LNCAP (cell line): ENCODE measurements at regions not wholly inside any gene's neighbourhood (a gene's known extent, or its start where the extent isn't known, plus 50 kb on each side); places are given as distances from the start of the nearest gene placed in this dataset.

Experiments
- CTCF ChIP-seq: fragments of 450-650 bp; IDR thresholded peaks from 2 replicates; pipeline ENCODE4 v1.5.1; 2017; ENCODE audit warnings: mild to moderate bottlenecking

GRCh38 chr7:93039282-93039681, 78.5 kb downstream of the SAMD9 start:
- no peak for TF ChIP-seq CTCF

- TF ChIP-seq CTCF = no peak
These were observed 81.0 kb downstream of the SAMD9 start for GRCh38 chr7:93036807-93037206.

- no peak for TF ChIP-seq CTCF
These were observed 81.6 kb downstream of the SAMD9 start for GRCh38 chr7:93036149-93036640.

GRCh38 chr7:93031795-93032194, 86.0 kb downstream of the SAMD9 start:
- no peak for TF ChIP-seq CTCF

- no peak for TF ChIP-seq CTCF
These were observed 87.1 kb downstream of the SAMD9 start for GRCh38 chr7:93030605-93031225.

GRCh38 chr7:93029056-93029455, 88.7 kb downstream of the SAMD9 start:
- TF ChIP-seq CTCF = no peak

GRCh38 chr7:93028610-93029009, 89.2 kb downstream of the SAMD9 start:
- no peak for TF ChIP-seq CTCF

GRCh38 chr7:93027044-93027443, 90.7 kb downstream of the SAMD9 start:
- no peak for TF ChIP-seq CTCF
